SKM-1 treated with dmso at 0.1 percent for 144 hours (cell line): ENCODE measurements at regions not wholly inside any gene's neighbourhood (a gene's known extent, or its start where the extent isn't known, plus 50 kb on each side); places are given as distances from the start of the nearest gene placed in this dataset.
"Not testable (repeated sequence)": the region's sequence is repeated elsewhere in the genome, so short reads cannot be mapped to it uniquely, and the experiment has no call there.

ENCODE experiments used
- DNase-seq: peaks from one replicate; lab custom pipeline; 2025; ENCODE audit not compliant: unreplicated experiment; lab: John Stamatoyannopoulos, UW

GRCh38 chr6:119683671-119684070 is 334.1 kb upstream of the MAN1A1 start:
- DNase-seq = no peak

GRCh38 chr6:119683031-119683430 is 333.5 kb upstream of the MAN1A1 start:
- no peak for DNase-seq

- DNase-seq = no peak
These were observed 329.4 kb upstream of the MAN1A1 start for GRCh38 chr6:119678961-119679360.

- DNase-seq = no peak
These were observed 327.8 kb upstream of the MAN1A1 start for GRCh38 chr6:119677384-119677783.

- DNase-seq = no peak
These were observed 327.4 kb upstream of the MAN1A1 start for GRCh38 chr6:119676961-119677360.

GRCh38 chr6:119676230-119676629 is 326.7 kb upstream of the MAN1A1 start:
- no peak for DNase-seq

- DNase-seq = no peak
These were observed 324.2 kb upstream of the MAN1A1 start for GRCh38 chr6:119673741-119674140.

- no peak for DNase-seq
These were observed 323.2 kb upstream of the MAN1A1 start for GRCh38 chr6:119672725-119673124.

- DNase-seq = no peak
These were observed 321.5 kb upstream of the MAN1A1 start for GRCh38 chr6:119671105-119671504.

GRCh38 chr6:119669221-119669620 is 319.7 kb upstream of the MAN1A1 start:
- no peak for DNase-seq

- not testable (repeated sequence) for DNase-seq
These were observed 315.9 kb upstream of the MAN1A1 start for GRCh38 chr6:119665432-119665831.

GRCh38 chr6:119661628-119662027 is 312.1 kb upstream of the MAN1A1 start:
- DNase-seq = no peak

GRCh38 chr6:119661078-119661477 is 311.5 kb upstream of the MAN1A1 start:
- no peak for DNase-seq

- no peak for DNase-seq
These were observed 309.4 kb upstream of the MAN1A1 start for GRCh38 chr6:119658917-119659316.

GRCh38 chr6:119655124-119655523 is 305.6 kb upstream of the MAN1A1 start:
- DNase-seq = no peak

- DNase-seq = no peak
These were observed 303.8 kb upstream of the MAN1A1 start for GRCh38 chr6:119653329-119653728.

- no peak for DNase-seq
These were observed 300.0 kb upstream of the MAN1A1 start for GRCh38 chr6:119649531-119649930.

- no peak for DNase-seq
These were observed 297.7 kb upstream of the MAN1A1 start for GRCh38 chr6:119647309-119647708.

- no peak for DNase-seq
These were observed 294.3 kb upstream of the MAN1A1 start for GRCh38 chr6:119643876-119644275.

- DNase-seq = no peak
These were observed 288.2 kb upstream of the MAN1A1 start for GRCh38 chr6:119637768-119638167.

GRCh38 chr6:119636060-119636459 is 286.5 kb upstream of the MAN1A1 start:
- DNase-seq = no peak

- DNase-seq = no peak
These were observed 283.9 kb upstream of the MAN1A1 start for GRCh38 chr6:119633461-119633860.

GRCh38 chr6:119630561-119631192 is 281.1 kb upstream of the MAN1A1 start:
- no peak for DNase-seq
